WERI-Rb-1 (cell line): ENCODE measurements at regions not wholly inside any gene's neighbourhood (a gene's known extent, or its start where the extent isn't known, plus 50 kb on each side); places are given as distances from the start of the nearest gene placed in this dataset.
A peak's percentile ranks its signal among the peaks of the same experiment; 100 is the strongest.

Source experiments
- DNase-seq: peaks from one replicate; pipeline ENCODE4 v3.0.0-alpha.2; 2020
- H3K27ac ChIP-seq: fragments of 250-450 bp; sonication (Bioruptor Pico); 2 replicates; pipeline ENCODE4 v1.5.1; 2020; ENCODE audit warnings: mild to moderate bottlenecking, moderate library complexity
- H3K27me3 ChIP-seq: fragments of 250-450 bp; sonication (Bioruptor Pico); 2 replicates; pipeline ENCODE4 v1.5.1; 2021; ENCODE audit warnings: mild to moderate bottlenecking, low read depth, moderate library complexity; ENCODE audit not compliant: insufficient read depth, severe bottlenecking
- H3K36me3 ChIP-seq: fragments of 250-450 bp; sonication (Bioruptor Pico); 2 replicates; pipeline ENCODE4 v1.5.1; 2020; ENCODE audit warnings: mild to moderate bottlenecking, moderate library complexity
- H3K4me3 ChIP-seq: 2 replicates; pipeline ENCODE4 v1.5.1; 2011; ENCODE audit warnings: low read depth, mild to moderate bottlenecking, control low read depth, low read length
- H3K9me3 ChIP-seq: fragments of 250-450 bp; sonication (Bioruptor Pico); 2 replicates; pipeline ENCODE4 v1.5.1; 2021; ENCODE audit warnings: mild to moderate bottlenecking, moderate library complexity; ENCODE audit not compliant: severe bottlenecking
- CTCF ChIP-seq: IDR thresholded peaks from 2 replicates; pipeline ENCODE4 v1.5.1; 2011; ENCODE audit warnings: low read depth, mild to moderate bottlenecking, control low read depth, inconsistent platforms, low read length

- no peak for TF ChIP-seq CTCF
- H3K4me3 ChIP-seq, result no peak overlapping the region
- no peaks in the 10 kb centered on the region for H3K27me3 ChIP-seq
- H3K36me3 ChIP-seq, result no peaks in the 10 kb centered on the region
- no peaks in the 10 kb centered on the region for H3K9me3 ChIP-seq
- peak overlapping the region; percentile 43 for H3K27ac ChIP-seq
- DNase-seq, result no peak
These were observed 325.5 kb downstream of the BCOR start for GRCh38 chrX:39772057-39772832.

GRCh38 chrX:39773150-39773549, 324.6 kb downstream of the BCOR start:
- no peak for DNase-seq
- Histone ChIP-seq H3K4me3 (no peak overlapping the region), H3K36me3 (no peaks in the 10 kb centered on the region), H3K27me3 (no peaks in the 10 kb centered on the region), H3K27ac (no peak overlapping the region), H3K9me3 (no peaks in the 10 kb centered on the region)
- no peak for TF ChIP-seq CTCF

GRCh38 chrX:39773923-39774773, 323.6 kb downstream of the BCOR start:
- Histone ChIP-seq H3K27me3 (no peaks in the 10 kb centered on the region), H3K4me3 (no peak overlapping the region), H3K9me3 (no peaks in the 10 kb centered on the region), H3K36me3 (no peaks in the 10 kb centered on the region), H3K27ac (no peak overlapping the region)
- DNase-seq, result no peak
- TF ChIP-seq CTCF, result no peak

GRCh38 chrX:39774774-39775328, 322.9 kb downstream of the BCOR start:
- H3K27me3 ChIP-seq, result no peaks in the 10 kb centered on the region
- H3K4me3 ChIP-seq, result no peak overlapping the region
- TF ChIP-seq CTCF, result no peak
- H3K36me3 ChIP-seq, result no peaks in the 10 kb centered on the region
- no peak for DNase-seq
- H3K27ac ChIP-seq, result no peak overlapping the region
- H3K9me3 ChIP-seq, result peaks cover under 1% of the 10 kb centered on the region

GRCh38 chrX:39777623-39778025, 320.1 kb downstream of the BCOR start:
- Histone ChIP-seq H3K27me3 (no peaks in the 10 kb centered on the region), H3K27ac (no peak overlapping the region), H3K4me3 (no peak overlapping the region), H3K9me3 (peaks cover 5% of the 10 kb centered on the region), H3K36me3 (no peaks in the 10 kb centered on the region)
- no peak for TF ChIP-seq CTCF
- DNase-seq, result no peak
